ENCODE measurements at regions not wholly inside any gene's neighbourhood (a gene's known extent, or its start where the extent isn't known, plus 50 kb on each side); places are given as distances from the start of the nearest gene placed in this dataset.
"Not testable (repeated sequence)": the region's sequence is repeated elsewhere in the genome, so short reads cannot be mapped to it uniquely, and the experiment has no call there.

DNA sequence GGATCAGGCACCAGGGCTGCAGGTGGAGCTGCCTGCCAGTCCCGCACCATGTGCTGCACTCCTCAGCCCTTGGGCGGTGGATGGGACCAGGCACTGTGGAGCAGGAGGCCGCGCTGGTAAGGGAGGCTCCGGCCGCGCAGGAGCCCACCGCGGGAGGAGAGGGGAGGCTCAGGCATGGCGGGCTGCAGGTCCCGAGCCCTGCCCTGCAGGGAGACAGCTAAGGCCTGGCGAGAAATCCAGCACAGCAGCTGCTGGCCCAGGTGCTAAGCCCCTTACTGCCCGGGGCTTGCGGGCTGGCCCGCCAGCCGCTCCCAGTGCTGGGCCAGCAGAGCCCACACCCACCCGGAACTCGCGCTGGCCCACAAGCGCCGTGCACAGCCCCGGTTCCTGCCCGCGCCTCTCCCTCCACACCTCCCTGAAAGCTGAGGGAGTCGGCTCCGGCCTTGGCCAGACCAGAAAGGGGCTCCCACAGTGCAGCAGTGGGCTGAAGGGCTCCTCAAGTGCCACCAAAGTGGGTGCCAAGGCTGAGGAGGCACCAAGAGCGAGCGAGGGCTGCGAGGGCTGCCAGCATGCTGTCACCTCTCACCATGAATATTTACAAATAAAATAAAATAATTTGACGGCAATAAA lies 294.7 kb downstream of the CD109 start:
- H2AFZ ChIP-seq (ENCODE audit: low read length), result not testable (repeated sequence)

GRCh38 chr6:73989428-73989827 lies 293.4 kb downstream of the CD109 start:
- Histone ChIP-seq H3K36me3 (ENCODE audit: insufficient read depth, low read length) (no peaks in the 10 kb centered on the region), H3K9me3 (ENCODE audit: low read length) (no peaks in the 10 kb centered on the region), H4K20me1 (ENCODE audit: insufficient read depth, low read depth, low read length) (no peaks in the 10 kb centered on the region), H3K27ac (ENCODE audit: low read length) (no peak overlapping the region), H3K9ac (ENCODE audit: low read length) (no peak overlapping the region), H3K27me3 (ENCODE audit: low read length) (no peaks in the 10 kb centered on the region), H3K9me2 (replicated peaks; ENCODE audit: insufficient read depth, low read length) (no peaks in the 10 kb centered on the region), H3K4me1 (ENCODE audit: low read length) (no peaks in the 10 kb centered on the region), H3K79me2 (ENCODE audit: low read length) (no peaks in the 10 kb centered on the region), H3K4me3 (ENCODE audit: low read length) (no peak overlapping the region), H2AFZ (ENCODE audit: low read length) (no peak overlapping the region), H3K4me2 (ENCODE audit: low read depth, low read length, poor library complexity, severe bottlenecking) (no peak overlapping the region)
- DNase-seq, result no peak

More for the DNA sequence above, 294.7 kb downstream of the CD109 start:
- not testable (repeated sequence) for H3K9ac ChIP-seq (ENCODE audit: low read length); H3K27ac ChIP-seq (ENCODE audit: low read length); H3K4me1 ChIP-seq (ENCODE audit: low read length); H3K9me3 ChIP-seq (ENCODE audit: low read length); H3K9me2 ChIP-seq (replicated peaks; ENCODE audit: insufficient read depth, low read length); H3K4me2 ChIP-seq (ENCODE audit: low read depth, low read length, poor library complexity, severe bottlenecking); DNase-seq; H4K20me1 ChIP-seq (ENCODE audit: insufficient read depth, low read depth, low read length); H3K4me3 ChIP-seq (ENCODE audit: low read length); H3K79me2 ChIP-seq (ENCODE audit: low read length); H3K27me3 ChIP-seq (ENCODE audit: low read length); H3K36me3 ChIP-seq (ENCODE audit: insufficient read depth, low read length)

DNA sequence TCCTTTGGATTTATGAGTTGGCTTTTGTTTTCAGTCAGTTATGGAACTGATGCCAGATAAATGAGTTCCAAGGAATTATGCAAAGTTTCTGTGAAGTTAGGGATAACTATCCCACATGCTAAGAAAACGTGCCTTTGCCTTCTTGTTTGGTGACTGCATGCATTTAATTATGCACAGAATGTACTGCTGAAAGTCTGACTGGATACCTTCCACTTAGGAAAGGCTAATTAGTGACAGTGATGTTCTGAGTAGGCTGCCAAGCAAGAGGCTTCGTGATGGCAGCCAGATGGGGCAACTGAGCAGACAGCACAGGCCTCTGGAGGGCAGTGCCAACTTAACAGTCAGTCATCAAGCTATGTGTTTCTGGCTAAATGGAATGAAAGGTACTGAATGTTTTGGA lies 289.9 kb downstream of the CD109 start:
- H4K20me1 ChIP-seq (ENCODE audit: insufficient read depth, low read depth, low read length), result no peaks in the 10 kb centered on the region
- H3K27me3 ChIP-seq (ENCODE audit: low read length), result no peaks in the 10 kb centered on the region
- H2AFZ ChIP-seq (ENCODE audit: low read length), result no peak overlapping the region
- no peak overlapping the region for H3K4me3 ChIP-seq (ENCODE audit: low read length)
- no peak overlapping the region for H3K4me2 ChIP-seq (ENCODE audit: low read depth, low read length, poor library complexity, severe bottlenecking)
- no peak overlapping the region for H3K27ac ChIP-seq (ENCODE audit: low read length)
- H3K9ac ChIP-seq (ENCODE audit: low read length), result no peak overlapping the region
- H3K79me2 ChIP-seq (ENCODE audit: low read length), result no peaks in the 10 kb centered on the region
- H3K9me2 ChIP-seq (replicated peaks; ENCODE audit: insufficient read depth, low read length), result no peaks in the 10 kb centered on the region
- H3K4me1 ChIP-seq (ENCODE audit: low read length), result no peaks in the 10 kb centered on the region
- no peaks in the 10 kb centered on the region for H3K9me3 ChIP-seq (ENCODE audit: low read length)
- H3K36me3 ChIP-seq (ENCODE audit: insufficient read depth, low read length), result no peaks in the 10 kb centered on the region
- DNase-seq, result peak; percentile 43

DNA sequence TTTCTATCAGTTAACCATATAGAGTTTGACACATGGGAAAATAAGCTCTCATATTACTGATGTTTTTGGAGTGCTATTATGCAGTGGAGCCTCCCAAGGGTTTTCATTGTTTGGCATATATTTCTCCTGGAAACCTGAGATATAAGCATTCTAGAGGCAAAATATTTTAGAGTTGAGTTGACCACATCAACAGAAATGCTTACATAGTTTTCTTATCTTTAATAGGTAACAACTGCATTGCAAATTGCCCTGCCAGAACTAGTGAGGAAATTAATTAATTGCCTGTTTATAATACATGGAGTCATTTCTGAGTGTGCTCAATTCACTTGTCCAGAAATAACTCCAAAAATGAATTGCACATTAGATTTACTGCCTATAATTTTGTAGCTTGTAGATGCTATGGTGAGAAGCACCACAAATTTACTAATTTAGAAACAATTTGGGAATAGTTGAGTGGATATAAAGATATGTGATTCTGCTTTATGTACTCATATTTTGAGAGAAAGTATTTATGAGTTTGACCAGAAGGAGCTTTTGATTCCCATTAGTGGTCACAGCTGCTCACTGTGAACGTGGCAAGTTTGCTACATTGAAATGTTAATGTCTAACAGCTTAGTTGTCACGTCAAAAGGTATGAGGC lies 288.7 kb downstream of the CD109 start:
- DNase-seq, result no peak
- Histone ChIP-seq H3K4me3 (ENCODE audit: low read length) (no peak overlapping the region), H4K20me1 (ENCODE audit: insufficient read depth, low read depth, low read length) (no peaks in the 10 kb centered on the region), H3K9ac (ENCODE audit: low read length) (no peak overlapping the region), H2AFZ (ENCODE audit: low read length) (no peak overlapping the region), H3K4me1 (ENCODE audit: low read length) (no peaks in the 10 kb centered on the region), H3K79me2 (ENCODE audit: low read length) (no peaks in the 10 kb centered on the region), H3K9me2 (replicated peaks; ENCODE audit: insufficient read depth, low read length) (no peaks in the 10 kb centered on the region), H3K27ac (ENCODE audit: low read length) (no peak overlapping the region), H3K27me3 (ENCODE audit: low read length) (no peaks in the 10 kb centered on the region), H3K9me3 (ENCODE audit: low read length) (no peaks in the 10 kb centered on the region), H3K4me2 (ENCODE audit: low read depth, low read length, poor library complexity, severe bottlenecking) (no peak overlapping the region), H3K36me3 (ENCODE audit: insufficient read depth, low read length) (no peaks in the 10 kb centered on the region)

- DNase-seq, result no peak
- Histone ChIP-seq H3K36me3 (ENCODE audit: insufficient read depth, low read length) (no peaks in the 10 kb centered on the region), H4K20me1 (ENCODE audit: insufficient read depth, low read depth, low read length) (no peaks in the 10 kb centered on the region), H3K9me2 (replicated peaks; ENCODE audit: insufficient read depth, low read length) (no peaks in the 10 kb centered on the region), H3K9me3 (ENCODE audit: low read length) (no peaks in the 10 kb centered on the region), H3K4me2 (ENCODE audit: low read depth, low read length, poor library complexity, severe bottlenecking) (no peak overlapping the region), H3K27me3 (ENCODE audit: low read length) (no peaks in the 10 kb centered on the region), H3K79me2 (ENCODE audit: low read length) (no peaks in the 10 kb centered on the region), H3K27ac (ENCODE audit: low read length) (no peak overlapping the region), H3K9ac (ENCODE audit: low read length) (no peak overlapping the region), H3K4me3 (ENCODE audit: low read length) (no peak overlapping the region), H3K4me1 (ENCODE audit: low read length) (no peaks in the 10 kb centered on the region), H2AFZ (ENCODE audit: low read length) (no peak overlapping the region)
These were observed 287.4 kb downstream of the CD109 start for GRCh38 chr6:73983367-73983766.

DNA sequence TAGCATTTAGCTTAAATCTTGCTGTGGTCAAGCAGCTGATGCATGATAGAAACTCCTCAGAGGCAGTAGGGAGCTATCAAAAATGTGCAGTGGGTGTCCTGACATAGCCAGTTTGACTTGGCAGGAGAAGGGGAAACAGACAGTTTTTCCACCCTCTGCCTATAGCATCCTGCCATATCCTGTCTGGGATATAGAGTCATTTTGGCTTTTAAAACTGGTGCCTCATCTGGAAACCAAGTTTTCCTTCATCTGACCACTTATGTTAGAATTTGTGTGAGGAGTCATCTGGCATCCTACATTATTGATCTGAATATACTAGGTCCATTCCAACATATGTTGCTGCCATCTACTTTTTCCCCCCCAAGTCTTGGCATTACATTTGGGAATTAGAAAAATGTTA lies 284.1 kb downstream of the CD109 start:
- Histone ChIP-seq H4K20me1 (ENCODE audit: insufficient read depth, low read depth, low read length) (no peaks in the 10 kb centered on the region), H3K9me3 (ENCODE audit: low read length) (no peaks in the 10 kb centered on the region), H3K4me2 (ENCODE audit: low read depth, low read length, poor library complexity, severe bottlenecking) (no peak overlapping the region), H3K36me3 (ENCODE audit: insufficient read depth, low read length) (no peaks in the 10 kb centered on the region), H3K4me1 (ENCODE audit: low read length) (no peaks in the 10 kb centered on the region), H3K27me3 (ENCODE audit: low read length) (no peaks in the 10 kb centered on the region), H3K79me2 (ENCODE audit: low read length) (no peaks in the 10 kb centered on the region), H3K9ac (ENCODE audit: low read length) (no peak overlapping the region), H2AFZ (ENCODE audit: low read length) (no peak overlapping the region), H3K27ac (ENCODE audit: low read length) (no peak overlapping the region), H3K9me2 (replicated peaks; ENCODE audit: insufficient read depth, low read length) (no peaks in the 10 kb centered on the region), H3K4me3 (ENCODE audit: low read length) (no peak overlapping the region)
- DNase-seq, result no peak

DNA sequence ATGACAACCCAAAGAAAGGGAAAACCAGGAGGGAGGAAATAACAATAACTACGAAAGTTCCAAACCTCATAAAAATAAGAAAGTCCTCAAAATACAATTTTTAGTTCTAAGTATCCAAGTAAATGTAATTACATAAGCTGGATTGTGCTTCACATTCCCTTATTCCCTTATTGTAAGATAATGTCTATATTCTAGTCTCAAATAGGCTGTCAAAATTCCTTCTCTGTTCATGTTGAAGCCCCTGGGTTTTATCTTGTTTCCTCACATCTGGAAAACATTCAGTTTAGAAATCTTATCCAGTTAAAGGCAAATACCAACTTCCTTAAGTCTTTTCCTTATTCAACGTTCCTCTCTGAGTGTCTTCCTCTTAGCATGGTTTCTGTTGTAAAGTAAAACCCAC lies 282.3 kb downstream of the CD109 start:
- no peak for DNase-seq
- H3K9ac ChIP-seq (ENCODE audit: low read length), result no peak overlapping the region
- H3K9me3 ChIP-seq (ENCODE audit: low read length), result no peaks in the 10 kb centered on the region
- no peak overlapping the region for H3K27ac ChIP-seq (ENCODE audit: low read length)
- H3K4me3 ChIP-seq (ENCODE audit: low read length), result no peak overlapping the region
- H4K20me1 ChIP-seq (ENCODE audit: insufficient read depth, low read depth, low read length), result no peaks in the 10 kb centered on the region
- H2AFZ ChIP-seq (ENCODE audit: low read length), result no peak overlapping the region
- H3K27me3 ChIP-seq (ENCODE audit: low read length), result no peaks in the 10 kb centered on the region
- H3K9me2 ChIP-seq (replicated peaks; ENCODE audit: insufficient read depth, low read length), result no peaks in the 10 kb centered on the region
- H3K4me2 ChIP-seq (ENCODE audit: low read depth, low read length, poor library complexity, severe bottlenecking), result no peak overlapping the region
- H3K79me2 ChIP-seq (ENCODE audit: low read length), result no peaks in the 10 kb centered on the region
- no peaks in the 10 kb centered on the region for H3K36me3 ChIP-seq (ENCODE audit: insufficient read depth, low read length)
- no peaks in the 10 kb centered on the region for H3K4me1 ChIP-seq (ENCODE audit: low read length)

DNA sequence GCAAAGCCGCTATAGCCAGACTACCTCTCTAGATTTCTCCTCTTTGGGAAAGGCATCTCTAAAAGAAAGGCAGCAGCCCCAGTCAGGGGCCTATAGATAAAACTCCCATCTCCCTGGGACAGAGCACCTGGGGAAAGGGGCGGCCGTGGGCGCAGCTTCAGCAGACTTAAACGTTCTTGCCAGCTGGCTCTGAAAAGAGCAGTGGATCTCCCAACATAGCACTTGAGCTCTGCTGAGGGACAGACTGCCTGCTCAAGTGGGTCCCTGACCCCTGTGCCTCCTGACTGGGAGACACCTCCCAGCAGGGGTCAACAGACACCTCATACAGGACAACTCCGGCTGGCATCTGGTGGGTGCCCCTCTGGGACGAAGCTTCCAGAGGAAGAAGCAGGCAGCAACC lies 276.5 kb downstream of the CD109 start:
- H3K27me3 ChIP-seq (ENCODE audit: low read length); H3K9me3 ChIP-seq (ENCODE audit: low read length); H3K9me2 ChIP-seq (replicated peaks; ENCODE audit: insufficient read depth, low read length); H3K4me1 ChIP-seq (ENCODE audit: low read length); H3K36me3 ChIP-seq (ENCODE audit: insufficient read depth, low read length); DNase-seq; H3K27ac ChIP-seq (ENCODE audit: low read length); H4K20me1 ChIP-seq (ENCODE audit: insufficient read depth, low read depth, low read length); H3K9ac ChIP-seq (ENCODE audit: low read length); H3K4me2 ChIP-seq (ENCODE audit: low read depth, low read length, poor library complexity, severe bottlenecking); H3K79me2 ChIP-seq (ENCODE audit: low read length); H3K4me3 ChIP-seq (ENCODE audit: low read length); H2AFZ ChIP-seq (ENCODE audit: low read length): not testable (repeated sequence)

All from Karpas-422 (cell line).